ENCODE measurements at regions not wholly inside any gene's neighbourhood (a gene's known extent, or its start where the extent isn't known, plus 50 kb on each side); places are given as distances from the start of the nearest gene placed in this dataset.

DNA sequence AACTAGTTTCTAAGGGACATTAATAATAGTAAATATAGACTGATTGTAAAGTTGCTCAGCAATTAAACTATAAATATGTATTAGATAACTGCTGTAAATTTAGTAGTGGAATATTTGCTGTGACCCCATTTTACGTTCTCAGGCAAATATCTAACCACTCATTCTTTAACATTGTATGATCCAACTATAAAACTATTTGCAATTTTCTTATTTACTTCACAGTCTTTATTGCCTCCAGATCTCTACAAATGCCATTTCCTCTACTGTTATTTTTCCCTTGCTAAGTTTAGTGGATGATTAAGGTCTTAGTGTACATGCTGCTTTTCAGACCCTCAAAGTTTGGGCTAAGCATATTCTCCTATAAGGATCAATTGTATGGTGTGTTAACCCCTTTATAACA is 526.2 kb upstream of the ST8SIA4 start:
- no peaks in the 10 kb centered on the region for H3K79me2 ChIP-seq (replicated peaks; ENCODE audit: insufficient read depth)
- Mint-ChIP-seq H3K4me3 (no peak overlapping the region), H3K9me3 (no peaks in the 10 kb centered on the region), H3K4me1 (no peaks in the 10 kb centered on the region), H3K27me3 (ENCODE audit: insufficient read depth, low read depth, poor library complexity) (no peaks in the 10 kb centered on the region), H3K27ac (no peak overlapping the region), H3K36me3 (ENCODE audit: low read depth) (no peaks in the 10 kb centered on the region)
- no peaks in the 10 kb centered on the region for H3F3A ChIP-seq (replicated peaks; ENCODE audit: low read depth)
- H4K20me1 ChIP-seq (replicated peaks; ENCODE audit: insufficient read depth) = no peaks in the 10 kb centered on the region
- H3K4me2 ChIP-seq = no peak overlapping the region
- ATAC-seq = no peak
- no peaks in the 10 kb centered on the region for H3K9me2 ChIP-seq (ENCODE audit: insufficient read depth)
- no peak overlapping the region for H2AFZ ChIP-seq
- no peak overlapping the region for H3K27ac ChIP-seq (ENCODE audit: low read depth)
- no peak for DNase-seq (ENCODE audit: low spot score)
- no peaks in the 10 kb centered on the region for H3K4me1 ChIP-seq (ENCODE audit: insufficient read depth)
- H3K27me3 ChIP-seq (ENCODE audit: insufficient read depth) = no peaks in the 10 kb centered on the region
- H3K36me3 ChIP-seq (ENCODE audit: insufficient read depth) = no peaks in the 10 kb centered on the region; the same call in 1 of the 2 replicates
- no peak overlapping the region for H3K4me3 ChIP-seq
- TF ChIP-seq POLR2AphosphoS5 (IDR thresholded peaks at IDR 0.05; ENCODE audit: low read depth) = no peak

DNA sequence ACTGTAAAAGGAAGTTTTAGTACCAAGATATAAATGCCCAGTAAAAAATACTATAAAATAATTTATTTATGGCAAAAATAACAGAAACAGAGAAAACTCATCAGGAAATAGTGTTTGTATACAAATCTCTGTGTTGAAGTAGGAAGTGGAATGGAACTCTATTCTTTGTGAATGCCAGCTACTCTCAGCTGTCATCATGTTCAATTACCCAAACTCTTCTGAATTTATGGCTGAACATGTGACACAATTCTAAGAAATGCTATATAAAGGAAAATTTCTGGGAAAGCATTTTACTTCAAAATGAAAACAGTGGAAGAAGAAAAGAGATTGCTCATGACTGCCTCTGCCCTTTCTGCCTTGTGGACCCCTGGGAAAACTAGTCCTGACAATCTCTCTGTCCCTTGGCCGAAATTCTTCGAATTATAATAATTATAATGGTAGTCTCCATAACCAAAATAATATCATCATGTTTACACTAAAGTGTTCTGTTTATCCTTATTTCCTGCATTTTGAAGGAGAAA is 522.3 kb upstream of the ST8SIA4 start:
- Mint-ChIP-seq H3K27me3 (ENCODE audit: insufficient read depth, low read depth, poor library complexity) (no peaks in the 10 kb centered on the region), H3K9me3 (no peaks in the 10 kb centered on the region), H3K36me3 (ENCODE audit: low read depth) (no peaks in the 10 kb centered on the region), H3K27ac (no peak overlapping the region), H3K4me3 (no peak overlapping the region), H3K4me1 (no peaks in the 10 kb centered on the region)
- Histone ChIP-seq H3K9me2 (ENCODE audit: insufficient read depth) (no peaks in the 10 kb centered on the region), H3K36me3 (ENCODE audit: insufficient read depth) (no peaks in the 10 kb centered on the region), H3K4me3 (no peak overlapping the region), H3F3A (replicated peaks; ENCODE audit: low read depth) (no peaks in the 10 kb centered on the region), H4K20me1 (replicated peaks; ENCODE audit: insufficient read depth) (no peaks in the 10 kb centered on the region), H3K27ac (ENCODE audit: low read depth) (no peak overlapping the region), H3K27me3 (ENCODE audit: insufficient read depth) (no peaks in the 10 kb centered on the region), H2AFZ (no peak overlapping the region), H3K4me2 (no peak overlapping the region), H3K79me2 (replicated peaks; ENCODE audit: insufficient read depth) (no peaks in the 10 kb centered on the region), H3K4me1 (ENCODE audit: insufficient read depth) (no peaks in the 10 kb centered on the region)
- TF ChIP-seq NANOG (IDR thresholded peaks at IDR 0.05; ENCODE audit: borderline replicate concordance) = no peak
- no peak for DNase-seq (ENCODE audit: low spot score)
- ATAC-seq = no peak

DNA sequence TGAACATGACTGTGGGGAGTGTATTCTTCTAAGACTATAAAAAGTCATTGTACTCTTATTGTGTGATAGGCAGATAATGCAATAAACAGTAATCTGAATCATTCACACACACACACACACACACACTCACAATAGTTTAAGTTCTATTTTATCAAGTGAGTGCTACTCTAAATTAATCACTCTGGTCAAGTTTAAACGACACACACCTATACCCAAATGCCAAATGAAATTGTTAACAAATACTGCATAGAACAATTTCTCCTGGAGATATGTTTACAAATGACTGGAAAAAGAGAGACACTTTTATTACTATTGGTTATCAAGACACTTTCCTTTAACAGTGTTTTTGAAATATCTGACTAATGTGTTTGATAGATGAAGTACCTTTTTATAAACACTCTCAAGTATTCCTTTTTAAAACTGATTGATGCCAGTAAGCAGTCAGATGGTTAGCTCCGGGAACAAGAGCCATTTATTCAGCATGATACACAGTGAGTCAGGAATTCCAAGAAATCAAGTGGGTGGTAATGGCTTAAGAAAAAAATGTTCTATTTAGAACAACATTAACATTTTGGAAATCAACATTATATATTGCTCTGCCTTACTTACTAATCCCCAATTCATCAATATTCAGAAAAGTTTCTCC is 521.6 kb upstream of the ST8SIA4 start:
- H3K27ac Mint-ChIP-seq = no peak overlapping the region

More for the DNA sequence above, 521.6 kb upstream of the ST8SIA4 start:
- Histone ChIP-seq H3K4me1 (ENCODE audit: insufficient read depth) (no peaks in the 10 kb centered on the region), H3F3A (replicated peaks; ENCODE audit: low read depth) (no peaks in the 10 kb centered on the region), H3K36me3 (ENCODE audit: insufficient read depth) (no peaks in the 10 kb centered on the region), H3K9me2 (ENCODE audit: insufficient read depth) (no peaks in the 10 kb centered on the region), H3K27me3 (ENCODE audit: insufficient read depth) (no peaks in the 10 kb centered on the region), H3K79me2 (replicated peaks; ENCODE audit: insufficient read depth) (no peaks in the 10 kb centered on the region), H2AFZ (no peak overlapping the region), H3K27ac (ENCODE audit: low read depth) (no peak overlapping the region), H3K4me3 (no peak overlapping the region), H3K4me2 (no peak overlapping the region), H4K20me1 (replicated peaks; ENCODE audit: insufficient read depth) (no peaks in the 10 kb centered on the region)
- Mint-ChIP-seq H3K4me1 (no peaks in the 10 kb centered on the region), H3K36me3 (ENCODE audit: low read depth) (no peaks in the 10 kb centered on the region), H3K27me3 (ENCODE audit: insufficient read depth, low read depth, poor library complexity) (no peaks in the 10 kb centered on the region), H3K4me3 (no peak overlapping the region), H3K9me3 (no peaks in the 10 kb centered on the region)
- no peak for DNase-seq (ENCODE audit: low spot score)
- ATAC-seq = no peak
- TF ChIP-seq CREB1 (CRISPR knock-in tag; IDR thresholded peaks at IDR 0.05; ENCODE audit: low read depth) = no peak
- TF ChIP-seq EZH2 (IDR thresholded peaks at IDR 0.05; ENCODE audit: low read depth, unreplicated experiment) = no peak
- TF ChIP-seq, protein P1, sequence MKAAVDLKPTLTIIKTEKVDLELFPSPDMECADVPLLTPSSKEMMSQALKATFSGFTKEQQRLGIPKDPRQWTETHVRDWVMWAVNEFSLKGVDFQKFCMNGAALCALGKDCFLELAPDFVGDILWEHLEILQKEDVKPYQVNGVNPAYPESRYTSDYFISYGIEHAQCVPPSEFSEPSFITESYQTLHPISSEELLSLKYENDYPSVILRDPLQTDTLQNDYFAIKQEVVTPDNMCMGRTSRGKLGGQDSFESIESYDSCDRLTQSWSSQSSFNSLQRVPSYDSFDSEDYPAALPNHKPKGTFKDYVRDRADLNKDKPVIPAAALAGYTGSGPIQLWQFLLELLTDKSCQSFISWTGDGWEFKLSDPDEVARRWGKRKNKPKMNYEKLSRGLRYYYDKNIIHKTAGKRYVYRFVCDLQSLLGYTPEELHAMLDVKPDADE (IDR thresholded peaks at IDR 0.05) = no peak
- TF ChIP-seq JUNB (IDR thresholded peaks at IDR 0.05; ENCODE audit: unreplicated experiment) = no peak
- no peak for TF ChIP-seq ZNF114 (CRISPR knock-in tag; IDR thresholded peaks at IDR 0.05)
- TF ChIP-seq, protein P2, sequence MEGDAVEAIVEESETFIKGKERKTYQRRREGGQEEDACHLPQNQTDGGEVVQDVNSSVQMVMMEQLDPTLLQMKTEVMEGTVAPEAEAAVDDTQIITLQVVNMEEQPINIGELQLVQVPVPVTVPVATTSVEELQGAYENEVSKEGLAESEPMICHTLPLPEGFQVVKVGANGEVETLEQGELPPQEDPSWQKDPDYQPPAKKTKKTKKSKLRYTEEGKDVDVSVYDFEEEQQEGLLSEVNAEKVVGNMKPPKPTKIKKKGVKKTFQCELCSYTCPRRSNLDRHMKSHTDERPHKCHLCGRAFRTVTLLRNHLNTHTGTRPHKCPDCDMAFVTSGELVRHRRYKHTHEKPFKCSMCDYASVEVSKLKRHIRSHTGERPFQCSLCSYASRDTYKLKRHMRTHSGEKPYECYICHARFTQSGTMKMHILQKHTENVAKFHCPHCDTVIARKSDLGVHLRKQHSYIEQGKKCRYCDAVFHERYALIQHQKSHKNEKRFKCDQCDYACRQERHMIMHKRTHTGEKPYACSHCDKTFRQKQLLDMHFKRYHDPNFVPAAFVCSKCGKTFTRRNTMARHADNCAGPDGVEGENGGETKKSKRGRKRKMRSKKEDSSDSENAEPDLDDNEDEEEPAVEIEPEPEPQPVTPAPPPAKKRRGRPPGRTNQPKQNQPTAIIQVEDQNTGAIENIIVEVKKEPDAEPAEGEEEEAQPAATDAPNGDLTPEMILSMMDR (conservative IDR thresholded peaks at IDR 0.05; ENCODE audit: low read depth in 2 of 2) = no peak
- TF ChIP-seq, protein P3, sequence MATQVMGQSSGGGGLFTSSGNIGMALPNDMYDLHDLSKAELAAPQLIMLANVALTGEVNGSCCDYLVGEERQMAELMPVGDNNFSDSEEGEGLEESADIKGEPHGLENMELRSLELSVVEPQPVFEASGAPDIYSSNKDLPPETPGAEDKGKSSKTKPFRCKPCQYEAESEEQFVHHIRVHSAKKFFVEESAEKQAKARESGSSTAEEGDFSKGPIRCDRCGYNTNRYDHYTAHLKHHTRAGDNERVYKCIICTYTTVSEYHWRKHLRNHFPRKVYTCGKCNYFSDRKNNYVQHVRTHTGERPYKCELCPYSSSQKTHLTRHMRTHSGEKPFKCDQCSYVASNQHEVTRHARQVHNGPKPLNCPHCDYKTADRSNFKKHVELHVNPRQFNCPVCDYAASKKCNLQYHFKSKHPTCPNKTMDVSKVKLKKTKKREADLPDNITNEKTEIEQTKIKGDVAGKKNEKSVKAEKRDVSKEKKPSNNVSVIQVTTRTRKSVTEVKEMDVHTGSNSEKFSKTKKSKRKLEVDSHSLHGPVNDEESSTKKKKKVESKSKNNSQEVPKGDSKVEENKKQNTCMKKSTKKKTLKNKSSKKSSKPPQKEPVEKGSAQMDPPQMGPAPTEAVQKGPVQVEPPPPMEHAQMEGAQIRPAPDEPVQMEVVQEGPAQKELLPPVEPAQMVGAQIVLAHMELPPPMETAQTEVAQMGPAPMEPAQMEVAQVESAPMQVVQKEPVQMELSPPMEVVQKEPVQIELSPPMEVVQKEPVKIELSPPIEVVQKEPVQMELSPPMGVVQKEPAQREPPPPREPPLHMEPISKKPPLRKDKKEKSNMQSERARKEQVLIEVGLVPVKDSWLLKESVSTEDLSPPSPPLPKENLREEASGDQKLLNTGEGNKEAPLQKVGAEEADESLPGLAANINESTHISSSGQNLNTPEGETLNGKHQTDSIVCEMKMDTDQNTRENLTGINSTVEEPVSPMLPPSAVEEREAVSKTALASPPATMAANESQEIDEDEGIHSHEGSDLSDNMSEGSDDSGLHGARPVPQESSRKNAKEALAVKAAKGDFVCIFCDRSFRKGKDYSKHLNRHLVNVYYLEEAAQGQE (IDR thresholded peaks at IDR 0.05; ENCODE audit: unreplicated experiment) = no peak
- TF ChIP-seq POLR2AphosphoS5 (IDR thresholded peaks at IDR 0.05; ENCODE audit: low read depth) = no peak
- no peak for TF ChIP-seq ZNF331 (CRISPR knock-in tag; IDR thresholded peaks at IDR 0.05; ENCODE audit: low read depth)
- TF ChIP-seq EZH2phosphoT487 (IDR thresholded peaks at IDR 0.05; ENCODE audit: unreplicated experiment) = no peak
- no peak for TF ChIP-seq STAT1 (IDR thresholded peaks at IDR 0.05; ENCODE audit: unreplicated experiment)
